ENCODE measurements at regions not wholly inside any gene's neighbourhood (a gene's known extent, or its start where the extent isn't known, plus 50 kb on each side); places are given as distances from the start of the nearest gene placed in this dataset.

DNA sequence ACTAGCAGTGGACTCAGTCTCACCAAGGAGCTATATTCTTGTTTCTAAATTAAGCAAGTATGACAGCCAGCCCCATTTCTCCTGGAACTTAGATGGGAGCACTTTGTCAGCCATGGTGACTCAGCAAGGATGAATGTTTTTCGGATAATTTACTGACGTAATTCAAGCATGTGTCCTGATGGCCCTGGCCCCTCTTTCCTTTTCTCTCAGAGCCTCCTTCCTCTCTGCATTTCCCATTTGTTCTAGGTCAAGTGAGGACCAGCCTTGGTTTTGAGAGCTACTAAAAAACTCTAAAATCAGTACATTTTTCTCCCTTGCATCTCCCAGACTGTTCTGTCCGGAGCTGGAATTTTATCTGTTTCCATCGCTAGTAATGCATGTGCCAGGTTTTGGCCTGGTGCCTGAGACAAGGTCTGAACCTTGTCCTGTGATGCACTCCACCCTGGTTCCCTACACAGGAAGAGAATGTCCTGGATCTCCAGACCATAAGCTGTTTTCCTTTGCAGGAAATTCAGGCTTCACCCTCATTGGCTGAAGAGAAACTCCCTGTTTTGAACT is 256.6 kb upstream of the ROPN1 start:
- DNase-seq, result no peak

DNA sequence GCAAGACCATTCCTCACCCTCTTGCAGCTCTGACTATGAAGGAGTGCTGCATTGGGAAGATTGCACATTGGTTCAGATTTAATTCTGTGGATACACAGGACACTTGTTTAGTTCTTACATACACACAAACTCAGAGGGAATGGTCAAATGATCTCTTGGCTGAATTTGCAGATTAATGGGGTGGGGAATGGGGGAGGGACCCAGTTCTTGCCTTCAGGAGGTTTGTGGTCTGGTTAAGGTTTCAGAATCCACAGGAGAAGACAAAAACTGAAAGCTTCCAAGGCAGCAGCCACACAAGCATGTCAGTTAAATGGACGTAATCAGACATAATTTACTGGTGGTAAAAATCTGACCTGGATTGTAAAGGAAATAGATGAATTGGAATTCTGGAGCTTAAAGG is 257.1 kb upstream of the ROPN1 start:
- no peak for DNase-seq

DNA sequence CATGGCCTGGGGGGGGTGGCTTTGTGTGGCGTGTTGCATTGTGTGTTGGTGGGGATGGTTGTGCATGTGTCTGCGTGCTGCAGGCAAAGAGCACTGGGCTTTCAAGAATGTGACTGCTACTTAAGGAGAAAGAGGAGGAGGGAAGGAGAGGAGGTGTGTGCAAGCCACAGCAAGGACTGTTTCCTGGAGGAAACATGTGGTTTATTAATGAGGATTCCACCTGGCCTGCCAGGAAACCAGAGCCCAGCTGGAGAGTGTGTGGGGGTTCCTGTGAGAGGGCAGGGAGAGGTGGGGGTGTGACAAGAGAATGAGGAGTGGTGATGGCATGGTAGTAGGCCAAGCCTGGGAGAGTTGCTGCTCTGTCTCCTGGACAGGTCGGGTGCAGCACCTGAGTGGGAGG is 258.1 kb upstream of the ROPN1 start:
- no peak for DNase-seq

DNA sequence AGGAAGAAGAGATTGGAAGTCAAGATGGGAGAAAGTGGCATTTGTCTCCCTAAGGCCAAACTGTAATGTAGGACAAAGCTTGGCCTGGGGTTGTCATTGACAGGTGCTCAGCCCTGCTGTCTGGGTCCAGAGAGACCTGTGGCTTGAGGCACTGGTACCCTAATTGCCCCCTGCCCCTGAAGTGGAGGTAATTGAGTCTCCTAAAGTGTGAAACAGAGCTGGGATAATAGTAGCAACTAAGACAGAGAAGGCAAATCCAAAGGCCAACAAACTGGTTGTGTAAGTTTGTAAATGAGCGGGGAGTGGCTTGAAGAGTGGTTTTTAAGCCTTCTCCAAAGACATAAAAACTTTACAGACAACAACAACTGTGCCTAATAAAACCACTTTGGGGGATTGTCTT is 264.2 kb upstream of the ROPN1 start:
- DNase-seq, result no peak

DNA sequence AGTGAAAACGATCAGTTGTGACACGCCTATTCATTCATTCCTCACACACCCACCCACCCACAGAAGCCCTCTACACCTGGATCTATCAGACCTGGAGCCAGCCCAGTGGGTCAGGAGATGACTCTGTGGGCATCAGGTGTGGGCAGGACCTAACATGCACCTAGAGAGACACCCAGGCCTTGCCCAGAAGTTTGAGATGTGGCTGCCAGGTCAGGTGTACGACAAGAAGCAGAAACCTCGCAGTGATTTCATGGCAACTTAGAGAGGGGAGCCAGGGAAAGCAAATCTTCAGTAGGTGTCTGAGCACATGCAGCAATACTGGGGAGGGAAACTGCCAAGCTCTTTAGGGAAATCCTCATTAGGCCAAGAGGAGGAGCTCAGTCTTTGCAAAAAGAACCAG is 264.7 kb upstream of the ROPN1 start:
- DNase-seq, result no peak

DNA sequence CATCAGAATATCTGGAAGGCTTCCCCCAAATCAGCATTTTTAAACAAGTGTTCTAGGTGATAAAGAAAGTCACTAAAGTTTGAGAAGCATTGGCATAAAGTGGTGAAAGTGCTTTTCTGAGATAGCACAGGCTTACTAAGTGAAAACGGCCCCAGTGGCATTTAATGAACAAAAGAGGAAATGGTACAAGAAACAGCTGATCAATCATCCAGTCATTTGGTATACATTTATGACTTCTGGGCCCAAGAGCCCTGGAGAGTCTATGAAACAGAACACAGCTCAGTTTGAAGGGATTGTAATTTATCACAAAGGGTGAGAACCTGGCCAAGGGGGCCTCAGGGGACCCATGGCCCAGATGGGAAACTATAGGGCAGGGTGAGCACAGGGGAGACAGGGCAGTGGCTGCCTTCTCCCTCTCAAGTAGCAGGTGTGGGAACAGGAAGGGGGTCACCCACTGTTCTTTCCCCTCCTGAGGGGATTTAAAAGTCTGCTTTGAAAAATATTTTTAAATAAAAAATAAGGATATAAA is 265.5 kb upstream of the ROPN1 start:
- DNase-seq, result no peak

DNA sequence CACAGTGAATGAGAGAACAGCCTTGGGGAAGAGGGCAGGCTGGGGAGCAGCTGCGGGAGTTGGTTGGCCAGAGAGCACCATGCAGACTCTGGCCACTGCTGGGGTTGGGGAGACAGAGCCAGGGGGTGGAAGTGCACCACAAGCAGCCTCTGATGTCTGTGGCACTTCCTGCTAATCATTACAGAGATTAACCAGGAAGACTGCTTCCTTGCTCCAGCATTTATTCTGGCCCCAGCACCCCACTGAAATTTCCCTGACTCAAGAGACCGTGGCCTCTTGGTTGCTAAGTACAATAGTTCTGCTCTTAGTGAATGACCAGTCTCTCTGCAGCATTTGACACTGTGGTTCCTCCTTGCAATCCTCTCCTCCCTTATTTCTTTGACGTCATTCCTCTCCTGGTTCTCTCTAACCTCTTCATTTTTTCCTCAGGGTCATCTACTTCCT is 266.2 kb upstream of the ROPN1 start:
- no peak for DNase-seq

DNA sequence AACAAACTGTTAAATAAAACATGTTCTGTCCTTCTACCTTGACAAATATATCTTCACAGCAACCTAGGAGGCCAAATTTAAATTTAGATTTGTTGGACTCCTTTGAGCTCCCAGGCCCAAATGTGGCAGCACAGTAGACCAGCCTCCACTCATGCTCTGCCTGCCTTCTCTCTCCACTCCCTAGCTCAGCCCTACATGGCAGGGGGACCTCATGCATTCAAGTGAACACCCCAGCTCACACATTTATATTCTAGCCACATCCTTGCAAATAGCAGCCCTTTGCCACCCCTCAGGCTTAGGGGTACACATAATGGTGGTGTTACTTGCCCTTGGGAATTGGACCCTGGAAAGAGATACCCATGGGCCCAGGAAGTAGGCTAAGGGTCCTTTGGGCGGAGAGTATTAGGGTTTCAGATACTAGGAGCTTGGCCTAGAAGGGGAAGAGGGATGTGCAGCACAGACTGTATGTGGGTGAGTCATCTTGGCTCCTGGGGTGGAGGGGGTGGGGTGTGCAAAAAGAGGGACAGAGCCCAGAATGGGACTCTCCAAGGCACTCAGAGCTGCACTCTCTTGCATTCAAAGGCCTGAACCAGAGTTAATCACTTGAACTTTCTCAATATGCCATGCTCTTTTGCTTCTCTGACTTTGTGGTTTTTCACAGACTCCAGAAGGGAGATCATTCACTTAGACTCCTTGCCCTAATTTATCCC is 268.4 kb upstream of the ROPN1 start:
- DNase-seq, result no peak

DNA sequence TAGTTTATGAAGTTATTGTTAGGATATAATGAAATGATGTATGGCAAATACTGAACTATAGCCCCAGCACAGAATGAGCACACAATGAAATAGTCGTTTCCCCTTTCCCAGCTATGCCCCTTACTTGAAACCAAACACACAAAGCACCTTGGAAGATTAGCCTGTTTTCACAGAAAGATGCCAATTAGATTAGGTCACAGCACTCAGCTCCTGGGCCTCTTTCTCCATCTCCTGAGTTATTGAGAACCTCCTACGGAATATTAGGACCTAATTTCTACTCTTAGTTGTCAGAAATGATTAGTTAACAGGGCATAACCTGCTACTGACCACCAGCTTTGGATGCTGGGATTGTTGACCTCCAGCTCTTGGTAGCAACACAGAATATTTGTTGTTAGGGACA is 269.4 kb upstream of the ROPN1 start:
- DNase-seq, result no peak

DNA sequence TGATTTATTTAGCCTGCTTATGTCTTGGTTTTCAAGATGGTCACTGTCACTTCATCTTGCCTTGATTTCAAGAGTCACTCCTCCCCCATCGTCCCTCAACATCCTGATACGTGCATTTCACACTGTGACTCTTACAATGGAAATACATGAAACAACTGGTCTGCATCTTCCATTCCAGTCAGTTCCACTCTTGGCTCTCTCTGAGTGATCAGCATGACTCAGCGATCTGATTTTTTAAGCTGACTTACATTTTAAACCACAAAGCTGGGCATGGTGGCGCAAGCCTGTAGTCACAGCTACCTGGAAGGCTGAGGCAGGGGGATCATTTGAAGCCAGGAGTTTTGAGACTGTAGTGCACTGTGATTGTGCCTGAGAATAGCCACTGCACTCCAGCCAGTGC is 271.2 kb upstream of the ROPN1 start:
- no peak for DNase-seq

DNA sequence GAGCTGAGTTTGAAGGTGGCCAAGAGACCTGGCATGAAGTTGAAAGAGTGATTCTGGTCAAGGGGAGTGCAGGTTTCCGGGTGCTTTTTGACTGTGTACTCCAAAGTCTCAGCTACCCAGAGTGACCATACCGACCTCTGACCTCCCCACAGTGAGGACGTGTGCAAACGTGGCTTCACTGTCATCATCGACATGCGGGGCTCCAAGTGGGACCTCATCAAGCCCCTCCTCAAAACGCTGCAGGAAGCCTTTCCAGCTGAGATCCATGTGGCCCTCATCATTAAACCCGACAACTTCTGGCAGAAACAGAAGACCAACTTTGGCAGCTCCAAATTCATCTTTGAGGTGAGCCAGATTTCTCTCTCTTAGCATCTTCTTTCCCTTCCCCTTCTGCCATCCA is 272.4 kb upstream of the ROPN1 start:
- DNase-seq, result no peak

DNA sequence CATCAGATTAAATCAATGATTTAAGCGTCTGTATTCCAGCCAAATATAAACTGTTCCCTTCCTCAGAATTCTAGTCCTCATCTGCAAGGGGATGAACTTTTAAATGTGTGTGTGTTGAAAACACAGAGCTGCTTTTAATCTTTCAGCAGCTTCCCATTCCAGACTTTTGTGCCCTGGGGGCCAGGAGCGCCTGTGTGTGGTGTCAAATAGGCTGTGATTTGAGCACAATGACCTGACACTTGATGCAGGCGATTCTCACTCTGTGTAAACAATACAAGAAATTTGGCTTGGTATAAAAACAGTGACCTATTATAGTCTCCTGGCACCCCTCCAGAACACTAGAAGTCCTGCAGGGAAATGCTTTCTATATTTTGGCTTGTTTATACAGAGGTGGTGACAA is 274.6 kb upstream of the ROPN1 start:
- no peak for DNase-seq

DNA sequence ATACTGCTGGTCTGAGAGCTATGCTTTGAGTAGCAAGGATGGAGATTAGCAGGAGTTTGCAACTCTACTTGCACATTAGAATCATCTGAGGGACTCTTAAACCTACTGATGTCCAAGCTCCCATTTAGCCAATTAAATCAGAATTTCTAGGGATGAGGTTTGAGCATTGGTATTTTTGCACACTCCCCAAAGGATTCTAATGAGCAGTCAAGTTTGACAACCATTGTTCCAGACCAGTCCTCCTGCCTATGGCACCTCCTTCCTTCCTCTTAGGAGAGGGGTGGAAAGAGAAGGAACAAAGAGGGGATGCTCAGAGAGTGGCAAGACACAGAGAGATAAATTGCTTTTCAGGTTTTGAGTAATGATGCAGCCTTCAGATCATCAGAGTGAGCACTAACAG is 275.5 kb upstream of the ROPN1 start:
- no peak for DNase-seq

DNA sequence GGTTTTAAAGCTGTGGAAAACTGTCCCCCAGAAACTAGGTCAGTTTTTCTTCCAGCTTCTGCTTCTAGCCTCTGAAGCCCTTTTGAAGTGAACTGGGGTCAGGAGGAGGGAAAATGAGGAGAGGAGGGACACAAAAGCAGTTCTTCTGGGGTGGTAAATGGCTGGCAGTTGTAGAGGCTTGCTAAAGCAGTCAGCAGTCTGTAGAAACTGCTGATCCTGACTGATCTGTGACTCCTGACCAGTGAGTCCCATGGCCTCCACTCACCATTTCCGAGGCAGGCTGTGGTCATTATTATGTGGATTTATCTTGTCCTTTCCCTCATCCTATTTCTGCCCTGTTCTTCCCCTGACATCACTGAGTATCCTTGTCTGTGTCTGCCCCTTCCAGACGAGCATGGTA is 276.4 kb upstream of the ROPN1 start:
- no peak for DNase-seq

DNA sequence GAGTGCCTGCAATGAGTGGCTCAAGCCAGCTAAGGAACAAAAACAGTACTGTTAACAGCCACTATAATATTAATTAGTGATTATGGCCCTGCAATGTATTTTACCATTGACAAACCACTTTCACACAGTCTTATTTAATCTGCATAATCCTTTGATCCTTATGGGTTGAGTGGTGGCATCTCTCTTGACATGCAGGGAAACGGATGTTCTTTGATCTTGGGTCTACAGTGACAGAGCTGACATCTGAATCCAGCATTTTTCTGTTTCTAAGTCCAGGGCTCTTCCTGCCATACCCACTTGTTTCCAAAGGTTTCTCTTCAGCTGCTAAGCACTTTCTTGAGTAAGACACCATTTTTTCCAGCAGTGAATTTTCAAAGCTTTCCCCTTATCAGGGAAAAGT is 277.7 kb upstream of the ROPN1 start:
- DNase-seq, result no peak

DNA sequence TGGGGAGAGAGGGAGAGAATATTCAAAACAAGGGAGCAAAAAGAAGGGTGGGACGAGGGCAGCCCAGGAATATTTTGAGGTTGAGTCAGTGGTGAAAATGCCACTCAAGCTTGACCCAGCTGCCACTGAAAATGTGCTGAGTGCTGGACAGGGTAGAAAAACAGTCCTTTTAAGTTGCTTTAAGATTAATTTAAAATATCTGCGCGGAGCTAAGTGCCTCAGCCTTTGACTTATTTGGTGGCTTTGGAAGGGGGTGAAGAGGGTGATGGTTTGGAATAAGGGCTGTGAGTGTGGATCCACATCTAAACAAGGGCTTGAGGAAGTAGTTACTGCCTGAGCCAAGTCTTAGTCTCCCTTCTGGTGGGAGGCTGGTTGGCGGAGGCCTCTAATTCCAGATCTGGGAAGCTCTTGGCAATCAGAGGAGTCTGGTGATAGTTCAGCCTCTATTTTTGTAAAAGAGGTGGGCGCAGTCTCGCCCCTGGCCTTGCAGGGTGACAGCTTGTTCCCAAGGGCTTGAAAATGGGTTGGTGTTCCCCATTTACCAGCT is 280.8 kb upstream of the ROPN1 start:
- no peak for DNase-seq

DNA sequence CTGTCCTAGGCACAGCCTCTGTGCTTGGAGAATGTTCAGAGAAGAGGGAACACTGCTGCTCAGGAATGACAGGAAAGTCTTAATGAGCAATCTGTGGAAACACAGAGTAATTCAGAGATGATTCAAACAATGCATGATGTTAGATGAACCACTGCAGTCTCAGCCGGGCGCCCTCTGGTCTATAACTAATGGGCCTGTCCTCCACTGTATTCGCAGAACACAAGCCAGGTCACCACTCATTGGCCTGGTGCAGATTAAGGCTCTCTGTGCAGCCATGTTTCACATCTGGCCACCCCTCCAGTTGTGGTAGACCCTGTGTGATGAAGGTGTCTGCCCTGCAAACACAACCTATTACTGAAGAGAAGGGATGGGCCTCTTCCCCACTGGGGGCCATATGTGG is 281.7 kb upstream of the ROPN1 start:
- no peak for DNase-seq

DNA sequence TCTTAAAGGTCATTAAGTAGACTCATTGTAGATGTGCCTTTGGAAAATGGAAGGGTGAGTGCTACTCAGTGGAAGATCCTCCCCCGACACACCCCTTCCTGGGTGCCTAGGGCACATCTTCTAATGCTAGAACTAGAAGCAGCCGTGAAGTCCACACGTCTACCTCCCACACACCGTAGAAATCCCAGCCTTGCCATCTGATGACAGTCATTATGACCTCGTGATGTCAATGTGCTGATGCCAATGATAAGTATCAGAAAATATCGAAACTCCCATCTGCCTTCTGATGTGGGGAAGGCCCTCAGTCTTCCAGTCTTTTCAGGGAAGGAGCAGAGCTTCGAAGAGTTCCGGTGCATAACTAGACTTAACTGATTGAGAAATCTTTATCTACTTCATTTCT is 282.1 kb upstream of the ROPN1 start:
- DNase-seq, result no peak

DNA sequence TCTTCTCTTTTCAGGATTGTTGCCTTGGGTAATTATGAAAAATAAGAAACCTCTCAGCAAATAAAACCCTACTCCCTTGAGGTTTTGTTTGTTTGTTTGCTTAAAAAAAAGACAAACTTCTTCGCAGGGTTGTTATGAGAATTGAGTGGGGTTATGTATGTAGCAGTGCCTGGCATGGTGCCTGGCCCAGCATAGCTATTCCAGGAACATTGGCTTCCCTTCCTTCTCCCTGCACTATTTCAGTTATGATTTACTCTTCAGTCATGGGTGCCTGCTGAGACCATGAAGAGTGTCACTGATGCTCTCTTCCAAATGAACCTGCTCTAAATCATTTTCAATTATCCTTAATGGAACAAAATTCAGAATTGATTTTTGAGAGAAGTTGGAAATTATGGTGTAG is 283.5 kb upstream of the ROPN1 start:
- no peak for DNase-seq

DNA sequence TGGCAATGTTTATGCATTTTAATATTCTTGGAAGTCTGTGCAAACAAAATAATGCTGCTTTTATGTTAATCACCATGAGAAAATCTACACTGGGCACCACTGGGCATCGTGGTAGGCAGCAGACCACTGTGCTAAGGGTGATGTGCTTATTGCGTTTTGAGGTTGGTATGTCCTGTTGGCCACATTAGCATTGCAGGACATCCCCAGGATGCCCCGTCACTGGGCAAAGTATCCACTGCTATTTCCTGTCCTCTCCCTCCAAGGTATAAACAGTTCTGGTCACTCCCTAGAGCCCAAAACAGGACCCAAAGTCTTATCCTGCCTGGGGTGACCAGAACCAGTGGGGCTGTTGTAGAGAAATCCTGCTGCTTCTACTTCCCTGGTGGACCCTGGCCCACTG is 284.2 kb upstream of the ROPN1 start:
- DNase-seq, result no peak

DNA sequence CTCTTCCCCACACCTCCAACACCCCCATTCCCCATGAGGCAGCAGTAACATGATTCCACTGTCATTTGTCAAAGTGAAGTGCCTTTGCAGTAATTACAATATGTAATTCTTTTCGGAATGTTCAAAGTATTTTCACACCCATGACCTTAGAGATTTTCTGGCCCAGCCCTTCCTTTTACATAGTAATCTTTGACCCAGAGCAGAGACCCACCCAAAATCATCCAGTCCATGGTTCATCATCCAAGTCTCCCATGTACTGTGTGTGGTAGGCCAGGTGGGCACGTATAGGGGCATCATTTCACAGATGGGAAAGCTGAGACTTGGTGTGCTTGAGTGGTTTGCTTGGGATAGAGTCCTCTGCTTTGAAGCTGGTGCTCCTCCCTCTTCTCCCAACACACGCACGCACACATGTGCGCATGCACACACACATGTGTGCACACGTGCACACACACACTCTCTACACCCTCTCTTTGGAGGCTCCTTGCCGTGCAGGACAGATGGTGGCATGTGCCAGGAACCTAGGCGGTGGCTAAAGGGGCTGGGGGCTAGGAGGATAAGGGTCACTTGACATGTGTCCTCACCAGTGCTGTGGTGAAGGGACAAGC is 284.7 kb upstream of the ROPN1 start:
- no peak for DNase-seq

DNA sequence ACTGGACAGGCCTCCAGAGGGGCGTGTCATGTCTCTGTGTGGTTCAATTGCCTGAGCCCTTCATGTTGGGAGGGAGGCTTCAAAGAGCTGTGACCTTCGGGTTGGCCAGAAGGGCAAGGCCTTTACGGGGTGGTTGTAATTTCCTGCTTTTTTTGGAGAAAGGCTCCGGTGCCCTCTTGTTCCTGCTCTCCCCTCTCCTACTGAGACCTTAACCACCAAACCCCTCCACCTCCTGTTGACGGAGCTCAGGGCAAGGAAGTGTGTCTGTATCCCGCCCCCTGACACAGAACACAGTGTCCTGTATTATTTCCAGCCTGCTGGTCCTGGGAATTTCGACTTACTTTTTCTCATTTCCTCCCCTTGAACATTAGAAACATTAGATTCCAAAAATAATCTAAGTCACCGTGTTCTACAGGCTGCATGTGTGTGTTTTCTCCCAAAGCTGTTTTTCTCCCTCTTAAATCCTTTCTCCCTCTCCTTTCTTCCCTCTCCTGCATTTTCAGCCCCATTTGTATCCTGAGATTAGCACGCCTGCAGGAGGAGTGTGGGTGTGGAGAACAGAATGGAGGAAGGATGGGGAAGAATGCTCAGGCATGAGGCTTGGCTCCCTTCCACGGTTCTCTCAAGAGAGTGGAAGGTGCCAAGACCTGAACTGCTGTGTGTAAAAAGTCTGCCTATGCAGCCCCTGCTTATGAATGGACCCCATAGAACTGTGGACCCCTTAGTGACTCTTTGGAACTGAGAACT is 285.4 kb upstream of the ROPN1 start:
- no peak for DNase-seq
